Uterus (tissue), 3 donors: ENCODE measurements at regions not wholly inside any gene's neighbourhood (a gene's known extent, or its start where the extent isn't known, plus 50 kb on each side); places are given as distances from the start of the nearest gene placed in this dataset.

ENCODE experiments used
- DNase-seq, 2 donors: peaks; one replicate each; pipeline ENCODE4 v3.0.0-alpha.2; 2019 to 2020
- H3K27ac ChIP-seq, 2 donors: fragments of 200-600 bp; sonication (generic); 1 replicate in 1 of 2; 2 replicates in 1 of 2; pipeline ENCODE4 v1.5.1; 2016 to 2018
- H3K27me3 ChIP-seq, 2 donors: fragments of 200-600 bp; sonication (generic); one replicate each; pipeline ENCODE4 v1.5.1; 2018 to 2019; ENCODE audit warnings: control low read depth in 1 of 2
- H3K36me3 ChIP-seq, 2 donors: fragments of 200-600 bp; sonication (generic); one replicate each; pipeline ENCODE4 v1.5.1; 2019; ENCODE audit warnings: control low read depth in 1 of 2
- H3K4me1 ChIP-seq, 2 donors: fragments of 200-600 bp; sonication (generic); one replicate each; pipeline ENCODE4 v1.5.1; 2018 to 2019; ENCODE audit warnings: control low read depth in 1 of 2
- H3K4me3 ChIP-seq, 2 donors: fragments of 200-600 bp; sonication (generic); 1 replicate in 1 of 2; 2 replicates in 1 of 2; pipeline ENCODE4 v1.5.1; 2018 to 2019; ENCODE audit warnings: mild to moderate bottlenecking in 1 of 2
- H3K9me3 ChIP-seq, 2 donors: fragments of 200-600 bp; sonication (generic); one replicate each; pipeline ENCODE4 v1.5.1; 2019; ENCODE audit warnings: control low read depth in 1 of 2
- POLR2A ChIP-seq, 2 donors: fragments of 450-650 bp; IDR thresholded peaks; one replicate each; pipeline ENCODE4 v1.6.1; 2016; ENCODE audit warnings: antibody characterized with exemption in 2 of 2, mild to moderate bottlenecking in 1 of 2, moderate library complexity in 1 of 2
- intact Hi-C: fragments of 100-400 bp; cut with DNase I; formaldehyde crosslinking; loops from one replicate; pipeline ENCODE4 v1.15.1; 2023; ENCODE audit warnings: low total_unique reads
- TF ChIP-seq, protein P1 (sequence below), 4 experiments: fragments of 200-600 bp in 2 of 4; fragments of 450-650 bp in 2 of 4; sonication (generic) in 2 of 4; IDR thresholded peaks; one replicate each; pipeline ENCODE4 v1.5.1; 2016 to 2019; ENCODE audit warnings: antibody characterized with exemption in 4 of 4, mild to moderate bottlenecking in 2 of 4, moderate library complexity in 1 of 4
- donor health status: DM: yes; HTN: yes; CAD: no.

DNA sequence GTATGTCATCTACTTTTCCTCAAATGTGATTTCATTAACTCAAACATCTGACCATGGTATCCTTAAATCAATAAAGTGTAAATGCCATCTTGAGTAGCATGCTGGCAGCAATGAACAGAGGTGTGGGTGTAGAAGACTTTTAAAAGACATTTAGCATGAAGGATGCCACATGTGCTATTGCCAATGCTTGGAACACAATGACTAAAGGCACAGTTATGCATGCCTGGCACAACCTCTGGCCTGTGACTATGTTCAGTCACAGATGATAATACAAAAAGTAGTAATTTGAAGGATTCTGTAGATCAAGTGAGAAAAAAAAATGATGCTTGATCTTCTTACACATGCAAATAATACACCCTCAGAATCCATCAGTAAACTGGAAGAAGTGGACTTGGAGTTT, 938.9 kb upstream of the ADGRL4 start:
- Histone ChIP-seq H3K36me3 (no peaks in the 10 kb centered on the region), H3K9me3 (no peaks in the 10 kb centered on the region), H3K4me1 (no peaks in the 10 kb centered on the region), H3K4me3 (no peak overlapping the region), H3K27ac (no peak overlapping the region), H3K27me3 (no peaks in the 10 kb centered on the region)
- TF ChIP-seq POLR2A (IDR thresholded peaks at IDR 0.05), result no peak
- TF ChIP-seq, protein P1, sequence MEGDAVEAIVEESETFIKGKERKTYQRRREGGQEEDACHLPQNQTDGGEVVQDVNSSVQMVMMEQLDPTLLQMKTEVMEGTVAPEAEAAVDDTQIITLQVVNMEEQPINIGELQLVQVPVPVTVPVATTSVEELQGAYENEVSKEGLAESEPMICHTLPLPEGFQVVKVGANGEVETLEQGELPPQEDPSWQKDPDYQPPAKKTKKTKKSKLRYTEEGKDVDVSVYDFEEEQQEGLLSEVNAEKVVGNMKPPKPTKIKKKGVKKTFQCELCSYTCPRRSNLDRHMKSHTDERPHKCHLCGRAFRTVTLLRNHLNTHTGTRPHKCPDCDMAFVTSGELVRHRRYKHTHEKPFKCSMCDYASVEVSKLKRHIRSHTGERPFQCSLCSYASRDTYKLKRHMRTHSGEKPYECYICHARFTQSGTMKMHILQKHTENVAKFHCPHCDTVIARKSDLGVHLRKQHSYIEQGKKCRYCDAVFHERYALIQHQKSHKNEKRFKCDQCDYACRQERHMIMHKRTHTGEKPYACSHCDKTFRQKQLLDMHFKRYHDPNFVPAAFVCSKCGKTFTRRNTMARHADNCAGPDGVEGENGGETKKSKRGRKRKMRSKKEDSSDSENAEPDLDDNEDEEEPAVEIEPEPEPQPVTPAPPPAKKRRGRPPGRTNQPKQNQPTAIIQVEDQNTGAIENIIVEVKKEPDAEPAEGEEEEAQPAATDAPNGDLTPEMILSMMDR (IDR thresholded peaks at IDR 0.05), result no peak
- DNase-seq, result no peak
- intact Hi-C loops, result no loop called here

- no peak overlapping the region for H3K27ac ChIP-seq
- H3K4me1 ChIP-seq, result no peaks in the 10 kb centered on the region
- no peaks in the 10 kb centered on the region for H3K36me3 ChIP-seq
- H3K27me3 ChIP-seq, result no peaks in the 10 kb centered on the region
- no peak overlapping the region for H3K4me3 ChIP-seq
- intact Hi-C loops, result no loop called here
- no peaks in the 10 kb centered on the region for H3K9me3 ChIP-seq
- TF ChIP-seq, protein P1 (IDR thresholded peaks at IDR 0.05), result no peak
- TF ChIP-seq POLR2A (IDR thresholded peaks at IDR 0.05), result no peak
- no peak for DNase-seq
These were observed 922.8 kb upstream of the ADGRL4 start for GRCh38 chr1:79929356-79929755.

DNA sequence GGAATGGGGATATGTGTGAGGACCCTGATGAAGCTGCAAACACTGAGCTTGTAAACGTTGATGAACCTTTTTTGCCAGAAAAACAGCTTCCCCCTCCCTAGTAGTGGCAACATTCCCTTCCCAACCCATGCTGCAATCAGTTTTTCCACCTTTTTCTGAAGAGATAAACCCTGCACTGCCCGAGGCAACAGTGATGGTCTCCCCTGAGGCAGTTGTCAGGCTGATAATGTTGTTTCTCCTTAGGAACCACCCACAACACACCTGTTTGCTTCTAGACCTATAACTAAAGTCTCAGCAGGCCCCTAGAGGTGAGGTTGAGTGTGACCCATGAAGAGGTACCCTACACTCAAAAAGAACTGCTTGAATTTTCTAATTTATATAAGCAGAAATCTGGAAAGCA, 922.4 kb upstream of the ADGRL4 start:
- TF ChIP-seq, protein P1 (IDR thresholded peaks at IDR 0.05), result no peak
- TF ChIP-seq POLR2A (IDR thresholded peaks at IDR 0.05), result no peak
- H3K9me3 ChIP-seq, result no peaks in the 10 kb centered on the region
- H3K36me3 ChIP-seq, result no peaks in the 10 kb centered on the region
- no peak for DNase-seq
- H3K4me1 ChIP-seq, result no peaks in the 10 kb centered on the region
- no peak overlapping the region for H3K4me3 ChIP-seq
- H3K27me3 ChIP-seq, result no peaks in the 10 kb centered on the region
- no peak overlapping the region for H3K27ac ChIP-seq
- intact Hi-C loops, result no loop called here

- DNase-seq, result no peak
- H3K27ac ChIP-seq, result no peak overlapping the region
- no peak for TF ChIP-seq POLR2A (IDR thresholded peaks at IDR 0.05)
- TF ChIP-seq, protein P1 (IDR thresholded peaks at IDR 0.05), result no peak
- intact Hi-C loops, result no loop called here
- H3K4me3 ChIP-seq, result no peak overlapping the region
- no peaks in the 10 kb centered on the region for H3K27me3 ChIP-seq
- H3K4me1 ChIP-seq, result no peaks in the 10 kb centered on the region
- H3K36me3 ChIP-seq, result no peaks in the 10 kb centered on the region
- H3K9me3 ChIP-seq, result no peaks in the 10 kb centered on the region
These were observed 914.6 kb upstream of the ADGRL4 start for GRCh38 chr1:79920960-79921669.

GRCh38 chr1:79914896-79915295, 908.4 kb upstream of the ADGRL4 start:
- Histone ChIP-seq H3K4me1 (no peaks in the 10 kb centered on the region), H3K4me3 (no peak overlapping the region), H3K27me3 (no peaks in the 10 kb centered on the region), H3K36me3 (no peaks in the 10 kb centered on the region), H3K27ac (no peak overlapping the region), H3K9me3 (no peaks in the 10 kb centered on the region)
- intact Hi-C loops, result no loop called here
- no peak for DNase-seq
- TF ChIP-seq, protein P1 (IDR thresholded peaks at IDR 0.05), result no peak
- TF ChIP-seq POLR2A (IDR thresholded peaks at IDR 0.05), result no peak
